ENCODE measurements at regions not wholly inside any gene's neighbourhood (a gene's known extent, or its start where the extent isn't known, plus 50 kb on each side); places are given as distances from the start of the nearest gene placed in this dataset.

GRCh38 chr5:153067869-153068268 lies 422.6 kb upstream of the GRIA1 start:
- intact Hi-C loops (cut with micrococcal nuclease): no loop called here
- ChIA-PET CTCF (no interaction called here), RAD21 (ENCODE audit: low non-redundant PET in 1 of 2, low total read pairs in 2 of 2, uncharacterized antibody in 2 of 2, unreplicated experiment in 2 of 2) (no interaction called here), POLR2A (no interaction called here)
- Histone ChIP-seq H3K4me1 (ENCODE audit: control insufficient read depth in 1 of 2, insufficient read depth in 2 of 2, low read length in 2 of 2) (no peaks in the 10 kb centered on the region), H3K36me3 (ENCODE audit: control insufficient read depth in 1 of 2, insufficient read depth in 2 of 2, low read length in 2 of 2) (no peaks in the 10 kb centered on the region), H3K4me2 (ENCODE audit: low read length) (no peak overlapping the region), H3K9me2 (ENCODE audit: insufficient read depth) (no peaks in the 10 kb centered on the region), H2AFZ (ENCODE audit: low read depth, low read length, poor library complexity, severe bottlenecking) (no peak overlapping the region), H3K79me2 (ENCODE audit: insufficient read depth, low read length) (no peaks in the 10 kb centered on the region), H3K9ac (ENCODE audit: low read length) (no peak overlapping the region), H4K20me1 (ENCODE audit: insufficient read depth) (no peaks in the 10 kb centered on the region), H3K4me3 (replicated peaks in 1 of 2; ENCODE audit: low read depth in 1 of 2, low read length in 2 of 2) (no peak overlapping the region), H3K27me3 (ENCODE audit: insufficient read depth, low read length) (no peaks in the 10 kb centered on the region), H3K9me3 (ENCODE audit: control insufficient read depth in 1 of 2, insufficient read depth in 1 of 2, low read depth in 1 of 2, low read length in 2 of 2) (peaks cover 4 to 8% of the 10 kb centered on the region in 2 experiments; a peak in 2 of 4 replicates), H3K27ac (ENCODE audit: low read depth, low read length) (no peak overlapping the region)
- no TSS peak for BruUV-seq (replicated peaks)
- DNase-seq (ENCODE audit: low read depth, low spot score): no peak
- ATAC-seq: no peak
- TF ChIP-seq ZNF274 (IDR thresholded peaks at IDR 0.05; ENCODE audit: low read depth, low read length) (no peak), ZBTB33 (IDR thresholded peaks at IDR 0.05; ENCODE audit: extremely low read depth, insufficient replicate concordance, low read length) (no peak), EZH2 (IDR thresholded peaks at IDR 0.05) (no peak), CTCF (IDR thresholded peaks at IDR 0.05 in 2 of 3, conservative IDR thresholded peaks at IDR 0.05 in 1 of 3; ENCODE audit: borderline replicate concordance in 1 of 3, insufficient read depth in 1 of 3, low read depth in 2 of 3, low read length in 2 of 3) (no peak), EGR1 (IDR thresholded peaks at IDR 0.05; ENCODE audit: low read depth) (no peak), POLR2AphosphoS5 (IDR thresholded peaks at IDR 0.05; ENCODE audit: low read depth, low read length) (no peak), SIN3A (IDR thresholded peaks at IDR 0.05; ENCODE audit: low read depth) (no peak), FOSL1 (IDR thresholded peaks at IDR 0.05; ENCODE audit: low read depth) (no peak), REST (IDR thresholded peaks at IDR 0.05; ENCODE audit: low read depth) (no peak), CBX3 (IDR thresholded peaks at IDR 0.05; ENCODE audit: low read depth) (no peak), ATF3 (IDR thresholded peaks at IDR 0.05) (no peak)
